PC-9 (cell line): ENCODE measurements at regions not wholly inside any gene's neighbourhood (a gene's known extent, or its start where the extent isn't known, plus 50 kb on each side); places are given as distances from the start of the nearest gene placed in this dataset.

ENCODE experiments used
- BruUV-seq: library from RNA; stranded (reverse); fragments of 400-500 nt; replicated peaks from 2 replicates; lab custom pipeline; 2021; lab: Mats Ljungman, UMichigan
- CTCF ChIA-PET: fragments of 300-600 bp; sonication (Branson Sonifier 250); formaldehyde crosslinking; loops from one replicate; lab custom pipeline; 2022; ENCODE audit warnings: antibody characterized with exemption; lab: Charles Lee
- POLR2A ChIA-PET: fragments of 300-600 bp; sonication (Branson Sonifier 250); formaldehyde crosslinking; loops from one replicate; lab custom pipeline; 2022; ENCODE audit warnings: antibody characterized with exemption; ENCODE audit not compliant: unreplicated experiment; lab: Charles Lee
- DNase-seq, 2 experiments: peaks; one replicate each; pipeline versions ENCODE4 v3.0.0 to v3.0.0-alpha.2; 2015 to 2022; ENCODE audit warnings: mixed read lengths in 1 of 2
- H2AFZ ChIP-seq: fragments of 200-600 bp; sonication (generic); 2 replicates; pipeline ENCODE4 v1.8.1; 2017; ENCODE audit warnings: antibody characterized with exemption
- H3F3A ChIP-seq: fragments of 200-600 bp; sonication (generic); 2 replicates; pipeline ENCODE4 v1.8.1; 2017; ENCODE audit warnings: antibody characterized with exemption, mild to moderate bottlenecking, low read depth; ENCODE audit not compliant: insufficient read depth
- H3K27ac ChIP-seq: fragments of 200-600 bp; sonication (generic); 2 replicates; pipeline ENCODE4 v1.6.1; 2016; ENCODE audit warnings: mixed run types
- H3K27me3 ChIP-seq: fragments of 200-600 bp; sonication (generic); 2 replicates; pipeline ENCODE4 v1.6.1; 2016; ENCODE audit warnings: low read depth, mixed run types; ENCODE audit not compliant: insufficient read depth
- H3K36me3 ChIP-seq: fragments of 200-600 bp; sonication (generic); 2 replicates; pipeline ENCODE4 v1.6.1; 2016; ENCODE audit warnings: low read depth, mixed run types
- H3K4me1 ChIP-seq: fragments of 200-600 bp; sonication (generic); replicated peaks from 2 replicates; pipeline ENCODE4 v1.6.1; 2016; ENCODE audit warnings: mixed run types; ENCODE audit not compliant: insufficient read depth
- H3K4me2 ChIP-seq: fragments of 200-600 bp; sonication (generic); 2 replicates; pipeline ENCODE4 v1.6.1; 2017; ENCODE audit warnings: mixed run types
- H3K4me3 ChIP-seq: fragments of 200-600 bp; sonication (generic); 2 replicates; pipeline ENCODE4 v1.6.1; 2016; ENCODE audit warnings: mixed run types
- H3K79me2 ChIP-seq: fragments of 200-600 bp; sonication (generic); 2 replicates; pipeline ENCODE4 v1.6.1; 2017; ENCODE audit warnings: low read depth, mixed run types
- H3K9me2 ChIP-seq: fragments of 200-600 bp; sonication (generic); 2 replicates; pipeline ENCODE4 v1.8.1; 2017; ENCODE audit warnings: mild to moderate bottlenecking; ENCODE audit not compliant: insufficient read depth
- H3K9me3 ChIP-seq: fragments of 200-600 bp; sonication (generic); 2 replicates; pipeline ENCODE4 v1.8.1; 2016; ENCODE audit warnings: low read depth; ENCODE audit not compliant: insufficient read depth
- H4K20me1 ChIP-seq: fragments of 200-600 bp; sonication (generic); 2 replicates; pipeline ENCODE4 v1.8.1; 2017; ENCODE audit not compliant: insufficient read depth
- CTCF ChIP-seq: fragments of 200-600 bp; sonication (generic); conservative IDR thresholded peaks from 2 replicates; pipeline ENCODE4 v1.6.1; 2017; ENCODE audit warnings: mixed run types, antibody characterized with exemption, mild to moderate bottlenecking, moderate library complexity
- EZH2 ChIP-seq: fragments of 200-600 bp; sonication (generic); IDR thresholded peaks from 2 replicates; pipeline ENCODE4 v1.8.0; 2017; ENCODE audit warnings: antibody characterized with exemption, low read depth
- intact Hi-C: fragments of 100-400 bp; cut with micrococcal nuclease; formaldehyde crosslinking; loops from one replicate; pipeline ENCODE4 v1.10.0; 2022; ENCODE audit not compliant: unreplicated experiment

GRCh38 chr5:167226386-167226785, 1065.1 kb upstream of the WWC1 start:
- no peaks in the 10 kb centered on the region for H3K4me1 ChIP-seq
- H3K27me3 ChIP-seq = no peaks in the 10 kb centered on the region
- no peaks in the 10 kb centered on the region for H3K9me2 ChIP-seq
- no peaks in the 10 kb centered on the region for H3F3A ChIP-seq
- H3K9me3 ChIP-seq = no peaks in the 10 kb centered on the region
- ChIA-PET CTCF (no interaction called here), POLR2A (no interaction called here)
- no peaks in the 10 kb centered on the region for H3K36me3 ChIP-seq
- intact Hi-C loops = no loop called here
- TF ChIP-seq CTCF (no peak), EZH2 (no peak)
- no peak for DNase-seq
- H2AFZ ChIP-seq = no peak overlapping the region
- BruUV-seq = no TSS peak
- H3K79me2 ChIP-seq = no peaks in the 10 kb centered on the region
- H3K4me2 ChIP-seq = no peak overlapping the region
- no peak overlapping the region for H3K27ac ChIP-seq
- no peak overlapping the region for H3K4me3 ChIP-seq
- H4K20me1 ChIP-seq = no peaks in the 10 kb centered on the region

GRCh38 chr5:167228134-167228533, 1063.3 kb upstream of the WWC1 start:
- no peaks in the 10 kb centered on the region for H3K9me2 ChIP-seq
- H3F3A ChIP-seq = no peaks in the 10 kb centered on the region
- intact Hi-C loops = no loop called here
- no peaks in the 10 kb centered on the region for H3K4me1 ChIP-seq
- no peaks in the 10 kb centered on the region for H3K27me3 ChIP-seq
- H3K36me3 ChIP-seq = no peaks in the 10 kb centered on the region
- no peak overlapping the region for H3K4me3 ChIP-seq
- H3K9me3 ChIP-seq = no peaks in the 10 kb centered on the region
- TF ChIP-seq EZH2 = no peak
- TF ChIP-seq CTCF = no peak
- ChIA-PET POLR2A (no interaction called here), CTCF (no interaction called here)
- H3K4me2 ChIP-seq = no peak overlapping the region
- no peaks in the 10 kb centered on the region for H3K79me2 ChIP-seq
- H2AFZ ChIP-seq = no peak overlapping the region
- DNase-seq = no peak
- no peak overlapping the region for H3K27ac ChIP-seq
- no peaks in the 10 kb centered on the region for H4K20me1 ChIP-seq
- BruUV-seq = no TSS peak

DNA sequence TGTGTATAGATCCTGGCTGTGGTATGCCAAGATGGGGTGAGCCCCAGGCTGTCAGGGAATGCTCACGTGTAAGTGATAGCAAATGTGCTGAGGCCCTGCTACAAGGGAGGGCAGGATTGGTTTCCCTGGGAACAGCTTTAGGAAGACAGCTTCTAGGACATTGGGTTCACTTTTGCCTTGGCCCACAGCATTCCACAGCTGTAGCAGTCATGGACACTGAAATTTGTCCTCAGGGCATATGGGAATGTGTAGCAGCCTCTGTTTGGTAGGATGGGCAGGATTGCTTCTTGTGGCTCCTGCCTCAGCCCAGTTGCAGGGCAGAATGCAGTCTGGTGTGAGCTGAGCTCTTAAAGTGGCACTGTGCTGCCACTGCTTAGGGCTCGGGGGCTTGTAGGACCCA, 1061.7 kb upstream of the WWC1 start:
- Histone ChIP-seq H3K27me3 (no peaks in the 10 kb centered on the region), H3K79me2 (no peaks in the 10 kb centered on the region), H3F3A (no peaks in the 10 kb centered on the region), H3K9me3 (no peaks in the 10 kb centered on the region), H3K4me1 (no peaks in the 10 kb centered on the region), H3K9me2 (no peaks in the 10 kb centered on the region), H2AFZ (no peak overlapping the region), H4K20me1 (no peaks in the 10 kb centered on the region), H3K4me3 (no peak overlapping the region), H3K36me3 (no peaks in the 10 kb centered on the region), H3K4me2 (no peak overlapping the region), H3K27ac (no peak overlapping the region)
- CTCF ChIA-PET = no interaction called here
- intact Hi-C loops = no loop called here
- no peak for DNase-seq
- TF ChIP-seq CTCF = no peak
- no peak for TF ChIP-seq EZH2
- BruUV-seq = no TSS peak
- POLR2A ChIA-PET = no interaction called here
